ENCODE measurements at regions not wholly inside any gene's neighbourhood (a gene's known extent, or its start where the extent isn't known, plus 50 kb on each side); places are given as distances from the start of the nearest gene placed in this dataset.
"Not testable (repeated sequence)": the region's sequence is repeated elsewhere in the genome, so short reads cannot be mapped to it uniquely, and the experiment has no call there.

DNA sequence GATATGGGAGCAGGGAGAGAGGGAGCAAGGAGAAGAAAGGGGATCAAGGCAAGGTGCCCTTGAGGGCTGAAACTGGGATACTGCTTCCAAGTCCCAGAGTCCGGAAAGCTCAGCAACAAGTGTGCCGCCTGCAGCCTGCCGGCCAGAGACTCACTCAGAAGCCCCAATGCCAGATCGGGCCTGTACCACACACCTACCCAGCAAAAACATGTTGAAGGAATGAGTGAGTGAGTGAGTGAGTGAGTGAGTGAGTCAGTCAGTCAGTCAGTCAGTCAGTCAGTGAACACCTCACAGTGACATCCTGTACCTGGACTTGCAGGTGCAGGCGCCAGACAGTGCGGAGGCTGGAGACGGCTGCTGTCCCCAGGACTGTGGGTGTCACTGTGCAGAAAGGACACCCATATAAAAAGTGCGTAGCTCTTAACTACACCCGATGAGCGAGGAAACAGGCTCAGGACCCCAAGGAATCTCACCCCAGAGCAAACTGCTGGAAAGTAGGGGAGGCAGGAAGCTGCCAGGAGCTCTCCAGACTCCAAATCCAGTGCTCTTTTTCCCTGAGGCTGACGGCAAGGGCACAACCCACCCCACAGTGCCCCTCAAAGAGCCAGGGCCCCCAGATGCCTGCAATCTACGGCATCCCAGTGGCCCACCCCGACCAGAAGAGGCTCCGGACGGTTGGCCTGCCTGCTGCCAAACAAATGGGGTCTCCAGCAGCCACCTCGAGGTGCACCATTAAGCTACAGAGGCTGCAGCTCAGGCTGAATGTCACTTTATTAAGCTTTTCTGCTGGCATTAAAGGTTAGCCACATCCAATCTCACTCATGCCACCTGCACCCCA is 261.7 kb downstream of the NPHP4 start:
- DNase-seq = no peak

- DNase-seq = no peak
Measured at GRCh38 chr1:5729636-5730145, 262.5 kb downstream of the NPHP4 start.

GRCh38 chr1:5728663-5729355 is 263.4 kb downstream of the NPHP4 start:
- no peak for DNase-seq

GRCh38 chr1:5727871-5728643 is 264.2 kb downstream of the NPHP4 start:
- DNase-seq = no peak

GRCh38 chr1:5727191-5727590 is 265.0 kb downstream of the NPHP4 start:
- no peak for DNase-seq

DNA sequence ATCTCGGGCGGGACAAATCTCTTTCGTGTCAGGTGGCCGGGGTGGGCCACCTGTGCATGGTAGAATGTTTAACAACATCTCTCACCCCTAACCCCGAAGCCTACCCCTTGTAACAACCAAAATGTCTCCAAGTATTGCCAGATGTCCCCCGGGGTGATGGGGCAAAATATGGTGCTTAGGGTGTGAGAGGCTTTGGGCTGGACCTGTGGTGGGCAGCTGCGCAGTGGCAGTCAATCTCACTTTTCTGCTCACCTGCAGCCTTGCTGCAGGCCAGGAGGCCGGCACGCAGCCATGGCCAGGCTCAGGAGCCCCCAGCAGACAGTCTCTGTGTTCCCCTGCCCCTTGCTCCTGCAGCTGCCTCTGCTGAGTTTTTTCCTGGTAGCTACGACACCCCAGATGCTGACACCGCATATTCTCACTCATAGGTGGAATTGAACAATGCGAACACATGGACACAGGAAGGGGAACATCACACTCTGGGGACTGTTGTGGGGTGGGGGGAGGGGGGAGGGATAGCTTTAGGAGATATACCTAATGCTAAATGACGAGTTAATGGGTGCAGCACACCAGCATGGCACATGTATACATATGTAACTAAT is 265.5 kb downstream of the NPHP4 start:
- not testable (repeated sequence) for DNase-seq

- no peak for DNase-seq
Measured at GRCh38 chr1:5725855-5726585, 266.2 kb downstream of the NPHP4 start.

DNA sequence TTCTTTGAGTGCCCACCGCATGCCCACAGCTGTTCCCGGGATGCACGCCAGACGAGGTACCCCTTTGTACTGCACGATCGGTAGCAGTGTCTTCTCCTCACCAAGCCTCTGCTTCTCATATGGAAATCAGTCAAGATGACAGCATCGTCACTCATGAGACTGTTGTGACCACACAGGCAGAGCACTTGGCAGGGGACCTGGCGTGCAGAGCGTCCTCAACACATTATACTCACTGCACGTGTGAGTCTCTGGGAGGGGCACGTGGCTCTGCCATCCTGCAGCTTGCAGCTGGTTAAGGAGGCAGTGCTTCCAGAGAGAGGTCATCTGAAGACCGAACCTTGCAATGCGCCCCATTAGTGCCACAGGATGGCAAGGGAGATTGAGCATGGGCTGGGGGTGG is 266.8 kb downstream of the NPHP4 start:
- DNase-seq = no peak

GRCh38 chr1:5724847-5725246 is 267.4 kb downstream of the NPHP4 start:
- no peak for DNase-seq

DNA sequence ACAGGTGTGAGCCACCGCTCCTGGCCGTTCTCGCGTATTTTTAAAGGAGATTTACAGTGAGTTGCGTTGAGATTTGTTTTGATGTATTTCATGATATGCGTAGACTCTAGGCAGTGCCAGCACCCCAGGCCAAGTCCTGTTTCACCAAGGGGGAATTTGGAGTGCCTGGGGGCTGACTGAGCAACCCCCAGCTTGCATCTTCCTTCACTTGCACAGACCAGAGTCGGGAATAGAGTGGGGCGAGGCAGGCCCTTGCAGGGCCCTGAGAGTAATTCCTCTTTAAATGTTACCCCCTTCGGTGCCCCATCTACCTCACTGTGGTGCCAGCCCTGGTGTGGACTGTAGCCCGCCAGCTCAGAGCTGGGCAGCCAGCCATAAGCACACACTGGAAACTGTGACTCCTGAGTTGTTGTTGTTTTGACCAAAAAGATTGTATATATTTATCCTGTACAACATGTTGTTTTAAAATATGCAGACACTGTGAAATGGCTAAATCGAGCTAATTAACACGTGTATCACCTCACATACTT is 269.5 kb downstream of the NPHP4 start:
- no peak for DNase-seq

GRCh38 chr1:5721634-5722215 is 270.5 kb downstream of the NPHP4 start:
- DNase-seq = no peak

- no peak for DNase-seq
Measured at GRCh38 chr1:5720936-5721335, 271.3 kb downstream of the NPHP4 start.

DNA sequence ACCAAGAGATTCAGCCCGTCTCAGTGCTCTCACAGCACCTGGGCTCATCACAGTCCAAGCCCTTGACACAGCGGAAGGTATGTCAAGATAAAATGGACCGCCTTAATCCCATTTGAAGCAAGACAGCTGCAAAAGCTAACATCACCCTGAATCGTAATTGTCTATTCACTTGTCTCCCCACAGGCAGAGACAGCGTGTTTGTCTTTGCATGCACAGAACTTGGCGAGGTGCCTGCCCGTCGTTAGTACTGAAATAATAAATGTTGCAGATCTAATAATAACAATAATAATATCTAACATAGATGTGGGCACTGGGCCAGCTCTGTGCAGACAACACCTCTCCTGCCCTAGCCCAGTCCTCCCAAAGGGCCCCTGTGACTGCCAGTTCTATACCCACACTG is 271.7 kb downstream of the NPHP4 start:
- no peak for DNase-seq

GRCh38 chr1:5720045-5720444 is 272.2 kb downstream of the NPHP4 start:
- no peak for DNase-seq

DNA sequence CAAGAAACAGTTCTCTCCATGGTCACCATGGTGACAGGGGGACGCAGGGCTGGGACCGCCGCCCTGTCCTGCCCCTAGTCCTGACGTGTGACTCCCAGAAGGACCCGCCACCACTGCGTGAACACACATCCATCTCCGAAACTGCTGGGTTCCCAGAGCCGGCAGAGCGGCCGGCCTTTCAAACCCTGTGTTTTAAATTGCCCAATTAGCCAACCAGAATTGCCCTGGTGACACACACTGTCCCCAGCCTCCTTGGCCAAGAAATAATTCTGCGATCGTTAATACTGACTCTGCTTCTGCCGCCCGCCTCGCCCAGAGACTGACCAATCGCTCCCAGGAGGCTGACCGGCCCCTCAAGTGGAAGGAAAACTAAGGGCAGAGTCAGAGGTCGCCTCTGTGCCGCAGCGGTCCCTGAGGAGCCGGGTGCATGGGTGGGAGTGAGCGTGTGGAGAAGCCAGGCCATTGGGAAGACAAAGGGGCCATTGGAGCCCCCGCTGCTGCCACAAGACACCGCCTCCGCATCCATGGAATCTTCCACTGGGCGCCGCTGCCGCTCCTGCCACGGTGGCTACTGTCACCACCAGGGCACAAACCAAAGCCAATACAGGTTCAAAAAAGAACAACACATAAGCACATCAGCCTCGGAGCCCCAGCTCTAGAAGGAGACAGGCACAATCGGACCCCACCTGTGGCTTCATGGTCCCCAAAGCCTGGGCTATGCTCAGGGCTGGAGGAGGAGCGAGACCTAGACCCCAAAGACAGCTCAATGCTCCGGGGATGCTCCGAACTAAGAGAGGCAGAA is 273.2 kb downstream of the NPHP4 start:
- DNase-seq = no peak

- DNase-seq = no peak
Measured at GRCh38 chr1:5717031-5717682, 275.1 kb downstream of the NPHP4 start.

GRCh38 chr1:5716126-5716525 is 276.1 kb downstream of the NPHP4 start:
- no peak for DNase-seq

GRCh38 chr1:5713101-5714010 is 278.9 kb downstream of the NPHP4 start:
- no peak for DNase-seq

All from GF-D8 (cell line).